Gastroesophageal sphincter (tissue), 3 donors: ENCODE measurements at regions not wholly inside any gene's neighbourhood (a gene's known extent, or its start where the extent isn't known, plus 50 kb on each side); places are given as distances from the start of the nearest gene placed in this dataset.

ENCODE experiments used
- POLR2A ChIP-seq, 2 donors: fragments of 450-650 bp; IDR thresholded peaks; one replicate each; pipeline ENCODE4 v1.6.1; 2017; ENCODE audit warnings: antibody characterized with exemption in 2 of 2, mild to moderate bottlenecking in 2 of 2, moderate library complexity in 1 of 2
- POLR2AphosphoS5 ChIP-seq: sonication (generic); formaldehyde crosslinking; IDR thresholded peaks from one replicate; pipeline ENCODE4 v1.6.1; 2017; ENCODE audit warnings: antibody characterized with exemption
- TF ChIP-seq, protein P1 (sequence below), 4 experiments: fragments of 200-600 bp in 2 of 4; fragments of 450-650 bp in 2 of 4; sonication (generic) in 1 of 4; IDR thresholded peaks; one replicate each; pipeline ENCODE4 v1.5.1; 2017 to 2019; ENCODE audit warnings: antibody characterized with exemption in 4 of 4, mild to moderate bottlenecking in 2 of 4, moderate library complexity in 2 of 4

DNA sequence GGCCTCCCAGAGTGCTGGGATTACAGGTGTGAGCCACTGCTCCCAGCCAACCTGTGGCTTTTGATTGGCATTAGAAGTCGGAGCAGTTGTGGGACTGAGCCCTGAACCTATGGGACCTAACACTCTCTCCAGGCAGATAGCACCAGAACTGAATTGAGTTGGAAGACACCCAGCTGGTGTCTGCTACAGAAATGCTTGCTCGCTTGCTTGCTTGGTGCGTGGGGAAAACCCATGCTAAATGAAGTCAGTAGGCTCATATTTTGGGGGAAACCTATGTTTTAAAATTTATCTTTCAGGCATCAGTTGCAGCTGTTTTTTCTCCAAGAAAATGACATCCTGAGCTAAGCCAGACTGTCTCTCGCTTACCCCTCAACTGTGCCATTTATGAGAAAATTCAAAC lies 158.5 kb upstream of the RFC3 start:
- TF ChIP-seq, protein P1, sequence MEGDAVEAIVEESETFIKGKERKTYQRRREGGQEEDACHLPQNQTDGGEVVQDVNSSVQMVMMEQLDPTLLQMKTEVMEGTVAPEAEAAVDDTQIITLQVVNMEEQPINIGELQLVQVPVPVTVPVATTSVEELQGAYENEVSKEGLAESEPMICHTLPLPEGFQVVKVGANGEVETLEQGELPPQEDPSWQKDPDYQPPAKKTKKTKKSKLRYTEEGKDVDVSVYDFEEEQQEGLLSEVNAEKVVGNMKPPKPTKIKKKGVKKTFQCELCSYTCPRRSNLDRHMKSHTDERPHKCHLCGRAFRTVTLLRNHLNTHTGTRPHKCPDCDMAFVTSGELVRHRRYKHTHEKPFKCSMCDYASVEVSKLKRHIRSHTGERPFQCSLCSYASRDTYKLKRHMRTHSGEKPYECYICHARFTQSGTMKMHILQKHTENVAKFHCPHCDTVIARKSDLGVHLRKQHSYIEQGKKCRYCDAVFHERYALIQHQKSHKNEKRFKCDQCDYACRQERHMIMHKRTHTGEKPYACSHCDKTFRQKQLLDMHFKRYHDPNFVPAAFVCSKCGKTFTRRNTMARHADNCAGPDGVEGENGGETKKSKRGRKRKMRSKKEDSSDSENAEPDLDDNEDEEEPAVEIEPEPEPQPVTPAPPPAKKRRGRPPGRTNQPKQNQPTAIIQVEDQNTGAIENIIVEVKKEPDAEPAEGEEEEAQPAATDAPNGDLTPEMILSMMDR (IDR thresholded peaks at IDR 0.05) = no peak
- TF ChIP-seq POLR2A (IDR thresholded peaks at IDR 0.05) (no peak), POLR2AphosphoS5 (no peak)
